ENCODE measurements at regions not wholly inside any gene's neighbourhood (a gene's known extent, or its start where the extent isn't known, plus 50 kb on each side); places are given as distances from the start of the nearest gene placed in this dataset.
"Not testable (repeated sequence)": the region's sequence is repeated elsewhere in the genome, so short reads cannot be mapped to it uniquely, and the experiment has no call there.

- not testable (repeated sequence) for TF ChIP-seq ZFP30 (CRISPR knock-in tag; IDR thresholded peaks at IDR 0.05); ARNTL (CRISPR knock-in tag; IDR thresholded peaks at IDR 0.05; ENCODE audit: borderline replicate concordance, low read depth); POU6F1 (CRISPR knock-in tag; IDR thresholded peaks at IDR 0.05; ENCODE audit: borderline replicate concordance, low read depth); GLIS3 (CRISPR knock-in tag; IDR thresholded peaks at IDR 0.05); PATZ1 (CRISPR knock-in tag; IDR thresholded peaks at IDR 0.05; ENCODE audit: borderline replicate concordance); SNAI2 (CRISPR knock-in tag; IDR thresholded peaks at IDR 0.05); CSRNP3 (CRISPR knock-in tag; IDR thresholded peaks at IDR 0.05); TOX (CRISPR knock-in tag; IDR thresholded peaks at IDR 0.05; ENCODE audit: borderline replicate concordance); CREB5 (CRISPR knock-in tag; IDR thresholded peaks at IDR 0.05; ENCODE audit: low read depth); ZC3H10 (CRISPR knock-in tag; IDR thresholded peaks at IDR 0.05); RARB (CRISPR knock-in tag; IDR thresholded peaks at IDR 0.05)
These were observed 431.0 kb upstream of the ZNF722 start for GRCh38 chr7:63567636-63568035.
